Esophagus muscularis mucosa (tissue), 4 donors: ENCODE measurements at regions not wholly inside any gene's neighbourhood (a gene's known extent, or its start where the extent isn't known, plus 50 kb on each side); places are given as distances from the start of the nearest gene placed in this dataset.

ENCODE experiments used
- CTCF ChIP-seq, 3 experiments: fragments of 200-600 bp in 2 of 3; fragments of 450-650 bp in 1 of 3; sonication (generic) in 2 of 3; IDR thresholded peaks; one replicate each; pipeline ENCODE4 v1.5.1; 2017 to 2019; ENCODE audit warnings: antibody characterized with exemption in 3 of 3, mild to moderate bottlenecking in 2 of 3, moderate library complexity in 1 of 3
- EP300 ChIP-seq: sonication (generic); formaldehyde crosslinking; IDR thresholded peaks from one replicate; pipeline ENCODE4 v1.6.1; 2017; ENCODE audit warnings: antibody characterized with exemption
- POLR2A ChIP-seq: fragments of 450-650 bp; IDR thresholded peaks from one replicate; pipeline ENCODE4 v1.6.1; 2017; ENCODE audit warnings: antibody characterized with exemption, moderate library complexity, mild to moderate bottlenecking, low read depth
- POLR2AphosphoS5 ChIP-seq, 2 donors: sonication (generic); formaldehyde crosslinking; IDR thresholded peaks; one replicate each; pipeline ENCODE4 v1.6.1; 2017; ENCODE audit warnings: antibody characterized with exemption in 2 of 2

GRCh38 chr1:221294242-221294641 lies 415.0 kb downstream of the HLX start:
- no peak for TF ChIP-seq CTCF (IDR thresholded peaks at IDR 0.05)
- TF ChIP-seq POLR2A: no peak
- no peak for TF ChIP-seq EP300
- no peak for TF ChIP-seq POLR2AphosphoS5 (IDR thresholded peaks at IDR 0.05)
